HG02571 (cell line): ENCODE measurements at regions not wholly inside any gene's neighbourhood (a gene's known extent, or its start where the extent isn't known, plus 50 kb on each side); places are given as distances from the start of the nearest gene placed in this dataset.

ENCODE experiments used
- ATAC-seq: cut with Tn5 transposase; IDR thresholded peaks from one replicate; pipeline ENCODE4 v1.9.1; 2021; ENCODE audit warnings: mild to moderate bottlenecking, moderate library complexity; ENCODE audit not compliant: unreplicated experiment

DNA sequence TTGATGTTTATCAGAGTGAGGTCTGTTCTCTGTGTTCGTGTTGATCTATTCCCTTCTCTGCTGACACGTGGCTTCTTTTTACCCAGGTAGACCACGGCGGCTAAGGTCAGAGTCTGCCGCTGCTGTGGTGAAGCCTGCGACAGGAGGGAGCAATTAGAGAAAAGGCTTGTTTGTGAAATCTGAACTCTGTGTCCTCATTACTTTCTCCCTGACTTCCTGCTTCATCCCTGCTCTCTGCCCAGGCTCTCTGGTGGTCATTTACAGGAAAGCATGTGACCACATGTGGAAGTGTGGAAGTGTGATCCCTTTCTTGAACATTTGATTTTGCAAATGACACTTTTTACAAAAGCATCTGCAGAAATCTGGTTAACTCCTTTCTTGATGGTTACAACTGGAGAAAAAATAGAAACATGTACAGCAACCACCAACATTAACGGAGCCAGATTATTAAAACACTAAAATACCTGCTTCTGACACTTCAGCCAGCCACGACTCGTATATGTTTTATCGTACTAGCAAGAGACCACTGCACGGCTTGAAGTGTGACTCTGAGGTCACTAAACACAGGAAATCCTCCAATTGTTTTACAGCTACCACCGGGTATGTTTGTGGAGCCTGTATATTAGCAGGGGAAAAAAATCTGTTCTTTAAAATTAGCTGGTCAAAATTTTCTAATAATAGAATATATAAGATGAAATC is 388.6 kb upstream of the TMPO start:
- ATAC-seq: no peak

DNA sequence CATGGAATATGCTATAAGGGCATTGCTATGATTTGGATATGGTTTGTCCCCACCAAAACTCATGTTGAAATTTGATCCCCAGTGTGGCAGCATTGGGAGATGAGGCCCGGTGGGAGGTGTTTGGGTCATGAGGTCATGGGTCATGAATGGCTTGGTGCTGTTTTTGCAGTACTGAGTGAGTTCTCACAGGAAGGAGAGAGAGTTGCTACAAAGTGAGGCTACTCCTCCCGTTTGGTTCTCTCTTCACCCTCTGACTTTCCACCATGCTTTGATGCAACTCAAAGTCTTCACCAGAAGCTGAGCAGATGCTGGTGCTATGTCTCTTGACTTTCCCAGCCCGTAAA is 388.1 kb upstream of the TMPO start:
- ATAC-seq: no peak

DNA sequence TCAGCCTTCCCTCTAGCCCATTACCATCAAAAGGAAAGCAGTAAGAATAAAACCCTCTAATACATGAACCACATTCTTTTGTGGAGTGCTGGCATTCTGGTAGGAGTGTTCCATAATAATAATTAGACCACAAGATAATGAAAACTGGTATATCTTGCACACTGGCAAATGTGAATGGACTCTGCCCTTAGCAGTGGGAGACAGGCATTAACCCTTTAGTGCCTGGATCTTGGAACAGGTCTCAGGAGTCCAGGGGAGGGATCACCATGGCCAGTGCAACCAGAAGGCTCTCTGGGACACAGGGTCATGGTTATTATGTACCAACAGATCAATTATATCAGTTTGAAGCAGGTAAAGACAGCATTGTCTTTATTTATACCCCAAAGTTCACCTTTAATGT is 387.5 kb upstream of the TMPO start:
- no peak for ATAC-seq

DNA sequence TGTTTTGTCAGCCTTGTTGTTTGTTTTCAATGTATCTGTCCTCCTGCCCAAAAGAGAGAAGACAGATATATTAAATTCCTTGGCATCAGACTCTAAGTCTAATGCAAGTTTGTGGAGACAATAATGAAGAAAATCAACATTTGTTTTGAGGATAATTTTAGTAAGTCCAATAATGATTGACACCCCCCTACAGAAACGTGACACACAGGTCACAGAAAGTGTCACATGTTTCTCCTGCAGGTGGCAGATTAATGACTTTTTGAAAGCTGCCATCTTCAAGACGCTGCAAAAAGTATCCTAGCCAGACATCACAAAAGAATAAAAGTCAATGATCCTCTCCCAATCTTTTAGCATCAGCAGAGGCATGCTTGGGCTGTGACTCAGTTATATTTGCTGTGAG is 378.8 kb upstream of the TMPO start:
- no peak for ATAC-seq

DNA sequence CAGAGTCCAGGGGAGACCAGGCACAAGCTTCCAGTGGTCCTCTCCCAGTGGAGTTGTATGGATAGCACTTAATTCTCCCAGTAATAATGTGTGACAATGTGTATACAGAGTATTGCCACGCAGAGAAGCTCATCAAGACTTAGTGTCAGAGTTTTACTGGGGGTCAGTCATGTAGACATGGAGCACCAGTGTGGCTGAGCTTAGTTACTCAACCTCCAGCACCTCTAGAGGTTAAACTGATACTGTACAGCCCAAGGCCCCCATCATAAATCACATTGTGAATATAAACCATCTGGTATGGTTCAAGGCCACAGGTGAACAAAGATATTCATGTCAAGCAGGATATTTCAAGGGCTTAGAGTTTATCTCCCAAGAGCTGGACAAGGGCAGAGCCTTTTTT is 378.1 kb upstream of the TMPO start:
- no peak for ATAC-seq

DNA sequence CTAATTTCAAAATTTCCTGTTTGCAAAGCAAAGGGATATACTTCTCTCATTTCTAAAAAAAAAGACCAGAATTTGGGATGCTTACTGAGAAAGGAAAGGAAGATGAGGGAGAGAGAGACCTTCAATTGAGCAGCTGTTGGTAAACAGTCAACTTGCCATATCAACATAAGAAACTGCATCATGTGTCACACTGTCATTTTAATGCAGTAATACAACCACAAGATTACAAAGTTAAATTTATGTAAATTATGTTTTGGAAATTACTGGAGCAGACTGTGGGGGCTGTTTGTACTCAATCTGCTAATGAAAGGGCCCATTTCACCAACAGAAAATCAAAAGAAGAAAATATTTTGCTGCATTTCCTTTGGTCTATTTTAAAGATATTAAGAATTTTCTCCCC is 370.4 kb upstream of the TMPO start:
- ATAC-seq: no peak

DNA sequence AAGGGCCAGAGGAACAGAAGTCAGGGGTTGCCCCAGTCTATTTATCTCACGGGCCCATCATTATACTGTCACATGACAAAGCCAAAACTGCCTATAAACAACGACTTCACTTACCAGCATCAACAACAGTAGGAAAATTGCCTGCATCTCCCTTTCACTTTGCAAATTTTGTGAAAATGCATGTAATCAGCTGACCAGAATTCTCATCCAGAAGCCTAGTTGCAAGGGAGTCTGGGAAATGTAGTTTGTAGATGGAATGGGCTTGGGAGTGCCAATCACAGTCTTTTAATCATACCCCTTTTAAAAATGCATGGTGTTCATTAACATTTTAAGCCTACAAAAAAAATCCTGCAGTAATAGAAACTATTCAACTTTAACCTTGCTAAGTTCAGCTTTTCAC is 369.3 kb upstream of the TMPO start:
- ATAC-seq: no peak

- ATAC-seq: no peak
Measured at GRCh38 chr12:98146487-98146886, 368.9 kb upstream of the TMPO start.

DNA sequence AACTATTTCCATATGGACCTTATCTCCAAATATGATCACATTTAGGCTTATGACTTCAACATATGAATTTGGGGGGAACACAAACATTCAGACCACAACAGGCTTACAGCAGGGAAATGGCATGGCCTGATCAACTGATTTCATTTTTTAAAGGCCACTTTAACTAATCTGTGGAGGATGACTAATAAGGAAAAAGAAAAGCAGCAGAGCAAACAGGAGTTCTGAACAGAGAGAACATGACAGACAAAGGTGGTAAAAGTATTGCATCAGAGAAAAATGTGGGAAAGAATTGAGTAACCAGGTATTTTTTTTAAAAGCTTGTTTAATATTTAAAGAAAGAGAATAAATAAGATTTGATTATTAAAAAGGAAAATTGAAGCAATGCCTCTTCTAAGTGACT is 366.1 kb upstream of the TMPO start:
- ATAC-seq: no peak

DNA sequence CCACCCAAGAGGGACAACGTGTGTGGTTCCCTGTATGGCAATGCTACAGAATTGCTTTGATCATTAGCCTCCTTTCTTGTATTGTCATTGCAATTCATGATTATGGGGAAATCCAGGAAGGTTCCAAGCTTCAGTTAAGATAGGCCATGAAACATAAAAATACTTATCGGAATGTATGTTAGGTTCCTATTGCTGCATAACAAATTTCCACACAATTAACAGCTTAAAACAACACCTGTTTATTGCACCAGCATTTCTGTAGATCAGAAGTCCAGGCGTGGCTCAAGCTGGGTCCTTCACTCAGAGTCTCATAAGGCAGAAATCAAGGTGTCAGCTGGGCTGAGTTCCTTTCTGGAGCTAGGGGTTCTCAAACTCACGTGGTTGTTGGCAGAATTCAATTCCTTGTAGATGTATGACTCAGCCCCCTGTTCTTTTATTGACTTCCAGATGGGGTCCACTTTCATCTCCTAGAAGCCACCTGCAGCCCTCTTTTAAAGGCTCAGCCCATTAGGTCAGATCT is 365.6 kb upstream of the TMPO start:
- no peak for ATAC-seq

DNA sequence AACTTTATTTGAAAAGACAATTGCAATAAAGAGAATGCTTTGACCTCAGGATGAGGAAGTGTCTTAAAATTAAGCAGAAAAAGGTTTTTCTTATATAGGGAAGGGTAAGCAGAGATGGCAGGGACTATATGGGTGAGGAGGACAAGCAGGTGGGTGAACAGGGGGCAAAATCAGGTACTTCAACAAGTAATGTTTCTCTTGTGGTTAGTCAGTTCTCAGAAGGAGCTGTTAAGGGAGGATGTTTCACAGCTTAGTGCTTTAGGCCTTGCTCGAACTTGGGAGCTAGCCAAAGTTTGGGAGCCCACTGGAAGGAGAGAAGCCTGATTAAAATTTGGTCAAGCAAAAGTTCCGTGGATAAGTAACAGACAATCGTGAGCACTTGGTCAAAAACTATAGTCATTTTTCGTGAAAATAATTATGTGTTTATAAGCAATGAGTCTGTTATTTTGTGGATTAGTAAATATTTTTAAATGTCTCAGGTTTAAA is 364.2 kb upstream of the TMPO start:
- ATAC-seq: no peak

DNA sequence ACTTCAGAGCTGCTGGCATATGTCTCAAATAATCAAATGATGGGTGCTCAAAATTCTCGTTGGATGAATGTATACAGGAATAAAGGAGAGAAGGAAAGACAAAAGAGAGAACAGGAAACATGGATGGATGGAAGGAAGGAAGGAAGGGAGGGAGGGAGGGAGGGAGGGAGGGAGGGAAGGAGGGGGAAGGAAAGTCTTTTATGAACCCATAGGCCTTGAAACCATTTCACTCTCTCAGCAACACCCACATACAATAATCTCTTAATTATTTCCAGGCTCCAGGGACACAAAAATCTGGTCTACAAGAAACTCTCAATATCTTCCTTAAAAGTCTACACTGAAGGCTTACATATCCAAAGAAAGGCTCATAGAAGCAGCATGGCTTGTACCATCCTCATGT is 363.4 kb upstream of the TMPO start:
- no peak for ATAC-seq

- ATAC-seq: no peak
Measured at GRCh38 chr12:98154850-98155249, 360.5 kb upstream of the TMPO start.

- ATAC-seq: no peak
Measured at GRCh38 chr12:98156697-98157096, 358.7 kb upstream of the TMPO start.

GRCh38 chr12:98162906-98163678 is 352.3 kb upstream of the TMPO start:
- ATAC-seq: no peak

DNA sequence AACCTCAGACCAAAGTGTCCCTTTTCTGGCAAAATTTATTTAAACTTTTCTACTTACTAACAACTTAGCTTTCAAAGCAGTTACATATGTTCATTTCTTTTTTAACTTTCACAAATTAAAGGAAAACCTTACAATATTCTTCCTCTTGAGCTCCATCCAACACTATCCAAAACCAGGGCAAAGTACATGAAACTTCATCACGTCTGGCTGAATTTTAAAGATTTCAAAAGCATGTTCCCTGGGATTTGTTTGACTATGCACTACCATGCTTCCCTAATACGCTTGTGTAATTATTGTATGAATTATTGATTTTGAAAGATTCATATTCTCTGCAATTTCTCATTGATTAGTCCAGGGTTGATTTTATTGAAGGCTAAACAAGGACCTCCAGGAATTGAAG is 343.1 kb upstream of the TMPO start:
- ATAC-seq: no peak

- no peak for ATAC-seq
Measured at GRCh38 chr12:98172801-98173200, 342.6 kb upstream of the TMPO start.

DNA sequence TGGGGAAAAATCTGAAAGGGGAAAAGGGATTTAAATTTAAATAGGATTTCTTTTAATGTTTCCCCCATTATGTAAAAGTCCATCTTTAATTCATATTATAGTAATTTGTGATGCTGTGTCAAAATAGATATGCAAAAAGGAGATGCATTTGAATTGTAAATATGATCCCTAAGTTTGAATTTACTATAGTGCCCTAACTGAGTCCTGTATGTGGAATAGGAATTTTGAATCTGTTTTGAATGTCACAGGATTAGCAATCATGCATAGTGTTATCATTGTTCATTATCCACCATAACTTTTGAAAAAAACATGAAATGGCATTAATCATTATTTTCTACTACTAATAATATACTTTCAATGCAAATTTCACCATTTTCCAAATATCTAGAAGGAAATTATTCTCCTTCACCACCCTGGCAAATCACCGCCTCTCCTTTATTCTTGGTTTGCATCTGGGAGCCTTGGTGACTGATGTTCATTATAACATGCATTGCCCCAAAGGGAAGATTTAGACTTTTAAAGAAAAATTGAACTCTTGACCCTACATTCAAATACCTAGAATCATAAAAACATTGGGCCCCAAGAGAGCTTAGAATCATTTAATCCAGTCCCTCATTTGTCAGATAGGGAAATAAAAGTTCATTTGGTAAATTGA is 341.5 kb upstream of the TMPO start:
- ATAC-seq: no peak

- no peak for ATAC-seq
Measured at GRCh38 chr12:98174428-98174809, 341.0 kb upstream of the TMPO start.

- no peak for ATAC-seq
Measured at GRCh38 chr12:98178126-98178525, 337.3 kb upstream of the TMPO start.

GRCh38 chr12:98179151-98179550 is 336.2 kb upstream of the TMPO start:
- ATAC-seq: no peak

GRCh38 chr12:98180603-98181002 is 334.8 kb upstream of the TMPO start:
- no peak for ATAC-seq
